ENCODE measurements at regions not wholly inside any gene's neighbourhood (a gene's known extent, or its start where the extent isn't known, plus 50 kb on each side); places are given as distances from the start of the nearest gene placed in this dataset.

DNA sequence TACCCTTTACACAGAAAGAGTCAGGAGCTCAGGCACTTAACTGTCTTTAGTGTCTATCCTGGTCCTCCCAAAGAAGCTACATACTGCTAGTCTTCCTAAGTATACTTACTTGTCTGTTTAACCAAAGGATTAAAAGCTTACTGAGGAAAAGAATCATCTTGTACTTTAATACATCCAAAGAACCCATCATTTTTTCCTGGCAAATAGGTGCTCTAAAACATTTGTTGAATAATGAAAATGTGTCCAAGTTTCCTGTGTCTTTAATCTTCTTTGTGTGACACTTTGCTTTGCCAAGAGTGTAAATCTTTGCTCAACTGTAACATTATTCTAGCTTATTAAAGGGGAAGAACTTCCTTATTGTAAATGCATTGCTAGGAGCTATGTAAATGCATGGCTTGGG is 519.2 kb downstream of the OTOL1 start:
- Histone ChIP-seq H3K27me3 (ENCODE audit: control insufficient read depth in 2 of 2, insufficient read depth in 2 of 2, low read length in 2 of 2) (no peaks in the 10 kb centered on the region), H3K4me2 (replicated peaks; ENCODE audit: extremely low read depth, low read length, poor library complexity, severe bottlenecking) (no peak overlapping the region), H4K20me1 (ENCODE audit: insufficient read depth, low read length) (no peaks in the 10 kb centered on the region), H3K27ac (ENCODE audit: low read depth in 1 of 2, low read length in 2 of 2) (no peak overlapping the region), H3K79me2 (ENCODE audit: insufficient read depth, low read length) (no peaks in the 10 kb centered on the region), H3K36me3 (replicated peaks in 1 of 2; ENCODE audit: control insufficient read depth in 1 of 2, insufficient read depth in 2 of 2, low read length in 2 of 2) (no peaks in the 10 kb centered on the region), H3K9ac (ENCODE audit: insufficient read depth, low read length, poor library complexity, severe bottlenecking) (no peak overlapping the region), H3K4me3 (replicated peaks in 1 of 3; ENCODE audit: low read depth in 2 of 3, low read length in 3 of 3) (no peak overlapping the region), H3K4me1 (ENCODE audit: control insufficient read depth in 1 of 2, insufficient read depth in 2 of 2, low read length in 2 of 2) (no peaks in the 10 kb centered on the region), H2AFZ (ENCODE audit: insufficient read depth, low read depth, low read length, poor library complexity, severe bottlenecking) (no peak overlapping the region), H3K9me3 (replicated peaks in 1 of 2; ENCODE audit: control insufficient read depth in 1 of 2, insufficient read depth in 1 of 2, low read length in 2 of 2) (no peaks in the 10 kb centered on the region)
- H3K27ac Mint-ChIP-seq: no peak overlapping the region
- H3K4me1 Mint-ChIP-seq: no peaks in the 10 kb centered on the region
- peaks cover 0 to 3% (median 0%) of the 10 kb centered on the region in 7 donors for H3K9me3 Mint-ChIP-seq
- H3K27me3 Mint-ChIP-seq (ENCODE audit: low read depth in 3 of 3): peaks cover 0 to 2% (median 0%) of the 10 kb centered on the region in 3 donors
- no peaks in the 10 kb centered on the region for H3K36me3 Mint-ChIP-seq
- H3K4me3 Mint-ChIP-seq: no peak overlapping the region
- intact Hi-C loops (cut with micrococcal nuclease): no loop called here
- TF ChIP-seq, protein P1, sequence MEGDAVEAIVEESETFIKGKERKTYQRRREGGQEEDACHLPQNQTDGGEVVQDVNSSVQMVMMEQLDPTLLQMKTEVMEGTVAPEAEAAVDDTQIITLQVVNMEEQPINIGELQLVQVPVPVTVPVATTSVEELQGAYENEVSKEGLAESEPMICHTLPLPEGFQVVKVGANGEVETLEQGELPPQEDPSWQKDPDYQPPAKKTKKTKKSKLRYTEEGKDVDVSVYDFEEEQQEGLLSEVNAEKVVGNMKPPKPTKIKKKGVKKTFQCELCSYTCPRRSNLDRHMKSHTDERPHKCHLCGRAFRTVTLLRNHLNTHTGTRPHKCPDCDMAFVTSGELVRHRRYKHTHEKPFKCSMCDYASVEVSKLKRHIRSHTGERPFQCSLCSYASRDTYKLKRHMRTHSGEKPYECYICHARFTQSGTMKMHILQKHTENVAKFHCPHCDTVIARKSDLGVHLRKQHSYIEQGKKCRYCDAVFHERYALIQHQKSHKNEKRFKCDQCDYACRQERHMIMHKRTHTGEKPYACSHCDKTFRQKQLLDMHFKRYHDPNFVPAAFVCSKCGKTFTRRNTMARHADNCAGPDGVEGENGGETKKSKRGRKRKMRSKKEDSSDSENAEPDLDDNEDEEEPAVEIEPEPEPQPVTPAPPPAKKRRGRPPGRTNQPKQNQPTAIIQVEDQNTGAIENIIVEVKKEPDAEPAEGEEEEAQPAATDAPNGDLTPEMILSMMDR (IDR thresholded peaks at IDR 0.05): no peak
- DNase-seq: no peak

DNA sequence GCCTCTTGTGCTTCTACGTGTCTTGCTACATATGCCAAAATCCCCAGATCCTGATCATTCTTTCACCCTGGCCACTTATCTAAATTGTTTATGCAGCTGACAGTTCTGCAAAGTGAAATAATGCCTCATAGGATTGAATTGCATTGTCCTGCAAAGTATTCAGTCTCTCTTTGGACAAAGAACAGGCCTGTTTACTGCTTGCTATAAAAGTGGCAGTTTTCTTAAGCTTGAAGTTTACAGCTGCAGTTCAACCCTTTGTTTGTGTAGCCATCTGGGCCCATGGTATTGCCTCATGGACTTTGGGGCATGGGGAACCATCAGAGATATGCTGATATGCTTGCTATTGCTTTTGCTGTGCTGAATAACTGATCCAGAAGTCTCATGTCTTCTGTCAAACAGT is 523.2 kb downstream of the OTOL1 start:
- Histone ChIP-seq H3K79me2 (ENCODE audit: insufficient read depth, low read length) (no peaks in the 10 kb centered on the region), H3K4me2 (replicated peaks; ENCODE audit: extremely low read depth, low read length, poor library complexity, severe bottlenecking) (no peak overlapping the region)
- no peaks in the 10 kb centered on the region for H3K36me3 Mint-ChIP-seq

More for the DNA sequence above, 523.2 kb downstream of the OTOL1 start:
- no peak overlapping the region for H3K4me3 ChIP-seq (replicated peaks in 1 of 3; ENCODE audit: low read depth in 2 of 3, low read length in 3 of 3)
- H3K9ac ChIP-seq (ENCODE audit: insufficient read depth, low read length, poor library complexity, severe bottlenecking): no peak overlapping the region
- no peaks in the 10 kb centered on the region for H4K20me1 ChIP-seq (ENCODE audit: insufficient read depth, low read length)
- H3K27ac ChIP-seq (ENCODE audit: low read depth in 1 of 2, low read length in 2 of 2): no peak overlapping the region
- no peak overlapping the region for H3K4me3 Mint-ChIP-seq
- no peaks in the 10 kb centered on the region for H3K36me3 ChIP-seq (replicated peaks in 1 of 2; ENCODE audit: control insufficient read depth in 1 of 2, insufficient read depth in 2 of 2, low read length in 2 of 2)
- H3K27me3 Mint-ChIP-seq (ENCODE audit: low read depth in 3 of 3): no peaks in the 10 kb centered on the region
- DNase-seq: no peak
- TF ChIP-seq, protein P1 (IDR thresholded peaks at IDR 0.05): no peak
- no peak overlapping the region for H2AFZ ChIP-seq (ENCODE audit: insufficient read depth, low read depth, low read length, poor library complexity, severe bottlenecking)
- H3K4me1 ChIP-seq (ENCODE audit: control insufficient read depth in 1 of 2, insufficient read depth in 2 of 2, low read length in 2 of 2): no peaks in the 10 kb centered on the region
- intact Hi-C loops (cut with micrococcal nuclease): no loop called here
- WGBS (ENCODE audit: insufficient coverage): no CpG with 5 or more reads among the region's 1 CpG
- no peaks in the 10 kb centered on the region for H3K9me3 Mint-ChIP-seq
- no peak overlapping the region for H3K27ac Mint-ChIP-seq
- H3K27me3 ChIP-seq (ENCODE audit: control insufficient read depth in 2 of 2, insufficient read depth in 2 of 2, low read length in 2 of 2): no peaks in the 10 kb centered on the region
- H3K9me3 ChIP-seq (replicated peaks in 1 of 2; ENCODE audit: control insufficient read depth in 1 of 2, insufficient read depth in 1 of 2, low read length in 2 of 2): no peaks in the 10 kb centered on the region
- H3K4me1 Mint-ChIP-seq: no peaks in the 10 kb centered on the region

Data from CD14-positive monocyte (primary cell).